ENCODE measurements at regions not wholly inside any gene's neighbourhood (a gene's known extent, or its start where the extent isn't known, plus 50 kb on each side); places are given as distances from the start of the nearest gene placed in this dataset.

DNA sequence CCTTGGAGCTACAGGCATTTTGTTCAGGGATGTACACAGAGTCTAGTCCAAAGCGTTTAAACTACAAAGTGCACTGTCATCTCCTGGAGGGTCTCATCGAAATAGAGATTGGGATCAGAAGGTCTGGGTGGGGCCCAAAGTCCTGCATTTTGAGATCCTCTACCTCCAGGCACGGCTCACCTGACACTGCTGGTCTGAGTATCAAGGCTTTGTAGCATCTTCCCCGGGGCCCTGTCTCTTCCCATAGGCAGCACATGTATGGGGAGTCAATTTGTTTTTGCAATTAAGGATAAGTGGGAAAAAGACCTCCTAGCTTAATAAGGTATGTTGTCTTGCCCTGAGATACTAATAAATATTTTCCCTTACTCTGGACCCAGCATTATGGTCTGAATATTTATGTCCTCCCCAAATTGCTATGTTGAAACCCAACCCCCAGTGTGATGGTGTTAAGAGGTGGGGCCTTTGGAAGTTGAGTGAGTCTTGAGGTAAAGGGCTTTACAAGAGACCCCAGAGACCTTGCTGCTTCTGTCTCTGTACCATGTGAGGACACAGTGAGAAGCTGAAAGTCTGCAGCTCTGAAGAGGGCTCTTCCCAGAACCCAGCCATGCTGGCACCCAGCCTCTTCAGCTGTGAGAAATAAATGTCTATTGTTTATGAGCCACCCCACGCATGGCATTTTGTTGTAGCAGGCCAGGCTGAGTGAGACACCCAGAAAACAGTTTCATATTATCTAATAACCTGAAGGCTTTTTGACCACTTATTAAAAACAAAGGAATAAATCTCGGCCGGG lies 258.7 kb upstream of the HS6ST1 start:
- DNase-seq (ENCODE audit: low read depth): no peak
- no peak for TF ChIP-seq CTCF (IDR thresholded peaks at IDR 0.05; ENCODE audit: control insufficient read depth, insufficient read depth, low read depth, low read length, missing control alignments)
- H3K4me3 ChIP-seq (ENCODE audit: control insufficient read depth, low read depth, low read length): no peak overlapping the region

- H3K4me3 ChIP-seq (ENCODE audit: control insufficient read depth, low read depth, low read length): no peak overlapping the region
- TF ChIP-seq CTCF (IDR thresholded peaks at IDR 0.05; ENCODE audit: control insufficient read depth, insufficient read depth, low read depth, low read length, missing control alignments): no peak
- no peak for DNase-seq (ENCODE audit: low read depth)
These were observed 260.0 kb upstream of the HS6ST1 start for GRCh38 chr2:128578406-128579390.

DNA sequence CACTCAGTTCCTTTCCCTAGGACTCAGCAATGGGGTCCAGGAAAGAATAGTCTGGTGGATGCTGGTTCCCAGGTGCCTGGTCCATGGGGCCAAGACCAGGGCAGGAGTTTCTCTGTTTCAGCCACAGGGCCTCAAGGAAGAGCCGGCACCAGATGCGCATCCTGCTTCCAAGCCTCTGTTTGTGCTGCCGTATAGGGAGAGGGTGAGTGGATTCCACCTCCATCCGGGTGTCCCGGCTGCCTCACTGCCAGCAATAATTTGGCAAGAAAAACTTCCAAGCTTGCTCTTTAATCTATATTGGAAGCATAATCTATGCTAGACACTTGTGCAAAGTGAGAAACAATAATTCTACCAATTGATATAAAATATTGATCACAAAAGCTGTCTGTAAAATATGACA lies 261.2 kb upstream of the HS6ST1 start:
- DNase-seq (ENCODE audit: low read depth): no peak
- TF ChIP-seq CTCF (IDR thresholded peaks at IDR 0.05; ENCODE audit: control insufficient read depth, insufficient read depth, low read depth, low read length, missing control alignments): no peak
- no peak overlapping the region for H3K4me3 ChIP-seq (ENCODE audit: control insufficient read depth, low read depth, low read length)

DNA sequence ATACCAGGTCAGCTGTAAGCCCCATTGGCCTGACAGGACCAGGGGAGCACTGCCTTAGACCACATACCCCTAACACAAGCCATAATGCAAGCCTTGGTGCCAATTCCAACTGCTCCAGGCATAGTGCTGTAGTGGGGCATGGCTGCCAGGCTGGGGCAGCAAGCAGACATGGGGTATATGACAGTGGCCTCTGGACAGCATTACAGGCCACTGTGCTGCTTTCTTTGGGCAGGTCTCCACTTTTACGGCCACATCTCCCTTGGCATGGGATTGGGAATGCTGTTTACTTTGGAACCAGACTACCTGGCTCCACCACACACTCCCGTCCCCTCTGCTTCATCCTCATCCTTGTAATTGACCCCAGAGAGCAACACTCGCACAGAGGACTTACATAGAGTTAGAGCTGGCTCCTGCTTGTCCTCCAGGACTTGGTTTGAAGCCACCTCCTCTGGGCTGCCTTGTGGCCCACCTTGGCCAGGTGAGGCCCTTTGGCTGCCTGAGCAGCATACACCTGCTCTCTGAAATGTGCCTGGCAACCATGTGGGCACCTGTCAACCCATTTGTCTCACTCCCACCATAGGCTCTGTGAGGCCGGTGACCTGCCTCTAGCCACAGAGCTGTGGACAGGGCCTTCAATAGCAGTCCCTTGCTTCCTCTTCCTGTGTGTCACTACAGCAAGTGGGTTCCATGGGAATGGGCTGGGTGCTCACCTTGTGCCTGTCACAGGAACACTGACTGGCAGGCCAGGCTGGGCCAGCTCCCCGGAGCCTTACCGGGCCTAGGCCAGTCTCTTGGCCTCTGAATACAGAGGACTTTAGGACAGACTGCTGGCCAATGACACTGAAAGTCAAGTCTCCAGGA lies 262.6 kb upstream of the HS6ST1 start:
- TF ChIP-seq CTCF (IDR thresholded peaks at IDR 0.05; ENCODE audit: control insufficient read depth, insufficient read depth, low read depth, low read length, missing control alignments): no peak
- no peak for DNase-seq (ENCODE audit: low read depth)
- H3K4me3 ChIP-seq (ENCODE audit: control insufficient read depth, low read depth, low read length): no peak overlapping the region

DNA sequence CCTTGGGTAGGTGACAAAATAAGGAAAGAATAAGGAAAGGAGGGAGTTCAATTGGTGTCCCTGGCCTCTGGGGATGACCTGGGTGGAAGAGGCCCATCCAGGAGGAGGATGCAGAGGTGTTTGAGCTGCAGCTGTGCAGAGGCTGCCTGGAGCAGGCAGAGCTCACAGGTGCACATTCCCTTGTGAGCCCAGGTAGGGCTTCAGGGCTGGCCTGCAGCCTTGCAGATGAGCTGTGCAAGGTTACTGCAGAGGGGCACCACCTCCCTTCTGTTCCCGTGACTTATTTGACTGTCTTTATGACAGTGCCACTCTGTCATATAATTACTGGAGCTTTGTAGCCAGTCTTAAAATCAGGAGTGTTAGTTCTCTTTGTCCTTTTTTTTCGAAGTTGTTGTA lies 263.2 kb upstream of the HS6ST1 start:
- no peak for DNase-seq (ENCODE audit: low read depth)
- H3K4me3 ChIP-seq (ENCODE audit: control insufficient read depth, low read depth, low read length): no peak overlapping the region
- TF ChIP-seq CTCF (IDR thresholded peaks at IDR 0.05; ENCODE audit: control insufficient read depth, insufficient read depth, low read depth, low read length, missing control alignments): no peak

- H3K4me3 ChIP-seq (ENCODE audit: control insufficient read depth, low read depth, low read length): no peak overlapping the region
- no peak for TF ChIP-seq CTCF (IDR thresholded peaks at IDR 0.05; ENCODE audit: control insufficient read depth, insufficient read depth, low read depth, low read length, missing control alignments)
- peak; percentile 66 for DNase-seq (ENCODE audit: low read depth)
These were observed 265.7 kb upstream of the HS6ST1 start for GRCh38 chr2:128584296-128584890.
